HCT116 (cell line): ENCODE measurements at regions not wholly inside any gene's neighbourhood (a gene's known extent, or its start where the extent isn't known, plus 50 kb on each side); places are given as distances from the start of the nearest gene placed in this dataset.

Experiments used
- ATAC-seq: fragments of 200-7000 bp; cut with Tn5 transposase; 2 replicates; pipeline ENCODE4 v1.9.1; 2020; ENCODE audit warnings: mild to moderate bottlenecking, moderate library complexity
- BruUV-seq: library from RNA; stranded (reverse); fragments of 400-500 nt; replicated peaks from 2 replicates; lab custom pipeline; 2021; lab: Mats Ljungman, UMichigan
- CTCF ChIA-PET: fragments of 300-600 bp; sonication (Branson Sonifier 250); formaldehyde crosslinking; loops from one replicate; lab custom pipeline; 2021; ENCODE audit warnings: antibody characterized with exemption; lab: Charles Lee
- POLR2A ChIA-PET: fragments of 300-600, 350-600 bp; sonication (Branson Sonifier 250); formaldehyde crosslinking; loops from one replicate; lab custom pipeline; 2021; ENCODE audit warnings: antibody characterized with exemption; lab: Charles Lee
- RAD21 ChIA-PET, 2 experiments: fragments of 300-600 bp; sonication (Branson Sonifier 250); formaldehyde crosslinking; loops; one replicate each; lab custom pipeline; 2023; ENCODE audit warnings: low total read pairs in 2 of 2; ENCODE audit not compliant: uncharacterized antibody in 2 of 2, unreplicated experiment in 2 of 2, low non-redundant PET in 1 of 2; lab: Charles Lee
- DNase-seq: peaks from one replicate; pipeline ENCODE4 v3.0.0-alpha.2; 2010; ENCODE audit warnings: low read depth, low spot score
- H2AFZ ChIP-seq: fragments of 200-600 bp; shearing (Covaris generic), sonication (generic); 2 replicates; pipeline ENCODE4 v1.6.1; 2017; ENCODE audit warnings: low read depth, mixed run types, mixed read lengths, antibody characterized with exemption, low read length; ENCODE audit not compliant: poor library complexity, severe bottlenecking
- H3K27ac ChIP-seq: 2 replicates; pipeline ENCODE4 v1.5.1; 2012; ENCODE audit warnings: low read depth, low read length
- H3K27me3 ChIP-seq: fragments of 200-600 bp; sonication (generic); 2 replicates; pipeline ENCODE4 v1.6.1; 2016; ENCODE audit warnings: mixed run types, low read length, mixed read lengths; ENCODE audit not compliant: insufficient read depth
- H3K36me3 ChIP-seq, 2 experiments: fragments of 200-500 bp in 1 of 2; fragments of 200-600 bp in 1 of 2; sonication (Bioruptor generic) in 1 of 2; sonication (generic) in 1 of 2; 2 replicates each; pipeline versions ENCODE4 v1.5.1 to v1.6.1; 2014 to 2016; ENCODE audit warnings: low read length in 2 of 2, inconsistent platforms in 1 of 2, mixed read lengths in 1 of 2, mixed run types in 1 of 2; ENCODE audit not compliant: insufficient read depth in 2 of 2, control insufficient read depth in 1 of 2
- H3K4me1 ChIP-seq, 2 experiments: fragments of 200-600 bp in 1 of 2; sonication (generic) in 1 of 2; 2 replicates each; pipeline versions ENCODE4 v1.5.1 to v1.6.1; 2012 to 2017; ENCODE audit warnings: low read length in 2 of 2, inconsistent platforms in 1 of 2, mild to moderate bottlenecking in 1 of 2, mixed read lengths in 1 of 2, mixed run types in 1 of 2, moderate library complexity in 1 of 2; ENCODE audit not compliant: insufficient read depth in 2 of 2, control insufficient read depth in 1 of 2
- H3K4me2 ChIP-seq: fragments of 200-600 bp; sonication (generic); 2 replicates; pipeline ENCODE4 v1.6.1; 2017; ENCODE audit warnings: mixed run types, low read length, mixed read lengths
- H3K4me3 ChIP-seq, 2 experiments: fragments of 200-600 bp in 1 of 2; sonication (generic) in 1 of 2; replicated peaks in 1 of 2; 2 replicates each; pipeline ENCODE4 v1.5.1; 2011 to 2016; ENCODE audit warnings: low read length in 2 of 2, control low read depth in 1 of 2, low read depth in 1 of 2, mild to moderate bottlenecking in 1 of 2, mixed read lengths in 1 of 2, mixed run types in 1 of 2
- H3K79me2 ChIP-seq: fragments of 200-600 bp; sonication (generic); 2 replicates; pipeline ENCODE4 v1.6.1; 2017; ENCODE audit warnings: mild to moderate bottlenecking, mixed run types, low read length, moderate library complexity, mixed read lengths; ENCODE audit not compliant: insufficient read depth
- H3K9ac ChIP-seq: fragments of 200-600 bp; sonication (generic); 2 replicates; pipeline ENCODE4 v1.6.1; 2016; ENCODE audit warnings: low read length, mixed read lengths
- H3K9me2 ChIP-seq: fragments of 200-600 bp; sonication (generic), shearing (Covaris generic); 2 replicates; pipeline ENCODE4 v1.6.1; 2017; ENCODE audit warnings: mixed run types, mild to moderate bottlenecking, moderate library complexity; ENCODE audit not compliant: insufficient read depth
- H3K9me3 ChIP-seq, 2 experiments: fragments of 200-500 bp in 1 of 2; fragments of 200-600 bp in 1 of 2; sonication (Bioruptor generic) in 1 of 2; sonication (generic) in 1 of 2; 2 replicates each; pipeline ENCODE4 v1.6.1; 2014 to 2017; ENCODE audit warnings: low read length in 2 of 2, mixed read lengths in 2 of 2, inconsistent platforms in 1 of 2, low read depth in 1 of 2, mild to moderate bottlenecking in 1 of 2, mixed run types in 1 of 2, moderate library complexity in 1 of 2; ENCODE audit not compliant: control insufficient read depth in 1 of 2, insufficient read depth in 1 of 2
- H4K20me1 ChIP-seq: fragments of 200-600 bp; sonication (generic), shearing (Covaris generic); 2 replicates; pipeline ENCODE4 v1.6.1; 2017; ENCODE audit warnings: mixed run types, mild to moderate bottlenecking, moderate library complexity; ENCODE audit not compliant: insufficient read depth
- CBX3 ChIP-seq: IDR thresholded peaks from 2 replicates; pipeline ENCODE4 v1.6.1; 2012; ENCODE audit warnings: low read depth
- EGR1 ChIP-seq: IDR thresholded peaks from 2 replicates; pipeline ENCODE4 v1.6.1; 2012; ENCODE audit warnings: low read depth
- JUND ChIP-seq: IDR thresholded peaks from 2 replicates; pipeline ENCODE4 v1.6.1; 2012
- POLR2A ChIP-seq: IDR thresholded peaks from 2 replicates; pipeline ENCODE4 v1.7.0; 2011; ENCODE audit warnings: borderline replicate concordance; ENCODE audit not compliant: insufficient read depth, insufficient read length; ENCODE audit errors: extremely low read depth
- POLR2AphosphoS5 ChIP-seq: IDR thresholded peaks from 2 replicates; pipeline ENCODE4 v1.6.1; 2011; ENCODE audit warnings: mild to moderate bottlenecking, low read depth, low read length, moderate library complexity
- RAD21 ChIP-seq: IDR thresholded peaks from 2 replicates; pipeline ENCODE4 v1.6.1; 2012; ENCODE audit warnings: low read depth, mild to moderate bottlenecking
- SIN3A ChIP-seq: IDR thresholded peaks from 2 replicates; pipeline ENCODE4 v1.6.1; 2012; ENCODE audit warnings: low read depth
- SP1 ChIP-seq: IDR thresholded peaks from 2 replicates; pipeline ENCODE4 v1.6.1; 2012; ENCODE audit warnings: low read depth
- SRF ChIP-seq: IDR thresholded peaks from 2 replicates; pipeline ENCODE4 v1.6.1; 2012; ENCODE audit warnings: low read depth
- TCF7L2 ChIP-seq: IDR thresholded peaks from 2 replicates; pipeline ENCODE4 v1.7.0; 2011; ENCODE audit warnings: borderline replicate concordance, inconsistent platforms; ENCODE audit not compliant: insufficient read depth, insufficient read length; ENCODE audit errors: extremely low read depth
- ZFX ChIP-seq: fragments of 450-650 bp; IDR thresholded peaks from 2 replicates; pipeline ENCODE4 v1.6.1; 2017
- ZNF274 ChIP-seq: fragments of 200-500 bp; sonication (Bioruptor generic); IDR thresholded peaks from 2 replicates; pipeline ENCODE4 v1.6.1; 2014; ENCODE audit warnings: mild to moderate bottlenecking, low read depth, low read length, inconsistent platforms
- intact Hi-C: fragments of 100-400 bp; cut with micrococcal nuclease; formaldehyde crosslinking; loops from 2 replicates; pipeline ENCODE4 v1.10.0; 2022
- TF ChIP-seq, protein P1 (sequence below): IDR thresholded peaks from 2 replicates; pipeline ENCODE4 v1.6.1; 2012; ENCODE audit warnings: low read depth

DNA sequence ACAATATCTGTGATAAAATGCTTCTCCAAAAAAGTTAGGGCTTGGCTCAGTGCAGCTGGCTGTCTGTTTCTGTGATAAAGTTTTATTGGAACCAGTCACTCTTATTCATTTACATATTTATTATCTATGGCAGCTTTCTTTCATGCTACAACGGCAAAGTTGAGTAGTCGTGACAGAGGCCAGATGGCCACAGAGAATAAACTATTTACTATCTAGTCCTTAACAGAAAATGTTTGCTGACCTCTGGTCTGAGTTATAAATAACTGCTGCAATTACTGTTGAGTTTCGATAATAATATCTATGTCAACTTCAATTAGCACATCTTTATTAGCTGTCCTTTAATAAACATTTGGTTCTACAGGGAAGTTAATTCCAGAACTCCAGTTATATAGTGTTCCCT is 180.2 kb upstream of the RUNX1 start:
- ATAC-seq (no peak), DNase-seq (no peak)
- H4K20me1 ChIP-seq, result no peaks in the 10 kb centered on the region
- H3K4me3 ChIP-seq, result no peak overlapping the region
- BruUV-seq, result no TSS peak
- H3K4me1 ChIP-seq, result peaks cover 45 to 56% of the 10 kb centered on the region in 2 experiments
- ChIA-PET CTCF (no interaction called here), POLR2A (no interaction called here), RAD21 (no interaction called here)
- TF ChIP-seq RAD21 (no peak), SP1 (no peak), EGR1 (no peak), POLR2AphosphoS5 (no peak), SRF (no peak), CBX3 (no peak)
- TF ChIP-seq, protein P1, sequence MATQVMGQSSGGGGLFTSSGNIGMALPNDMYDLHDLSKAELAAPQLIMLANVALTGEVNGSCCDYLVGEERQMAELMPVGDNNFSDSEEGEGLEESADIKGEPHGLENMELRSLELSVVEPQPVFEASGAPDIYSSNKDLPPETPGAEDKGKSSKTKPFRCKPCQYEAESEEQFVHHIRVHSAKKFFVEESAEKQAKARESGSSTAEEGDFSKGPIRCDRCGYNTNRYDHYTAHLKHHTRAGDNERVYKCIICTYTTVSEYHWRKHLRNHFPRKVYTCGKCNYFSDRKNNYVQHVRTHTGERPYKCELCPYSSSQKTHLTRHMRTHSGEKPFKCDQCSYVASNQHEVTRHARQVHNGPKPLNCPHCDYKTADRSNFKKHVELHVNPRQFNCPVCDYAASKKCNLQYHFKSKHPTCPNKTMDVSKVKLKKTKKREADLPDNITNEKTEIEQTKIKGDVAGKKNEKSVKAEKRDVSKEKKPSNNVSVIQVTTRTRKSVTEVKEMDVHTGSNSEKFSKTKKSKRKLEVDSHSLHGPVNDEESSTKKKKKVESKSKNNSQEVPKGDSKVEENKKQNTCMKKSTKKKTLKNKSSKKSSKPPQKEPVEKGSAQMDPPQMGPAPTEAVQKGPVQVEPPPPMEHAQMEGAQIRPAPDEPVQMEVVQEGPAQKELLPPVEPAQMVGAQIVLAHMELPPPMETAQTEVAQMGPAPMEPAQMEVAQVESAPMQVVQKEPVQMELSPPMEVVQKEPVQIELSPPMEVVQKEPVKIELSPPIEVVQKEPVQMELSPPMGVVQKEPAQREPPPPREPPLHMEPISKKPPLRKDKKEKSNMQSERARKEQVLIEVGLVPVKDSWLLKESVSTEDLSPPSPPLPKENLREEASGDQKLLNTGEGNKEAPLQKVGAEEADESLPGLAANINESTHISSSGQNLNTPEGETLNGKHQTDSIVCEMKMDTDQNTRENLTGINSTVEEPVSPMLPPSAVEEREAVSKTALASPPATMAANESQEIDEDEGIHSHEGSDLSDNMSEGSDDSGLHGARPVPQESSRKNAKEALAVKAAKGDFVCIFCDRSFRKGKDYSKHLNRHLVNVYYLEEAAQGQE, result no peak
- intact Hi-C loops, result no loop called here
- no peaks in the 10 kb centered on the region for H3K79me2 ChIP-seq
- H3K27ac ChIP-seq, result no peak overlapping the region
- H3K4me2 ChIP-seq, result no peak overlapping the region
- no peaks in the 10 kb centered on the region for H3K9me2 ChIP-seq
- H3K9ac ChIP-seq, result no peak overlapping the region
- no peaks in the 10 kb centered on the region for H3K27me3 ChIP-seq
- no peak overlapping the region for H2AFZ ChIP-seq
- H3K9me3 ChIP-seq, result no peaks in the 10 kb centered on the region
- no peaks in the 10 kb centered on the region for H3K36me3 ChIP-seq

DNA sequence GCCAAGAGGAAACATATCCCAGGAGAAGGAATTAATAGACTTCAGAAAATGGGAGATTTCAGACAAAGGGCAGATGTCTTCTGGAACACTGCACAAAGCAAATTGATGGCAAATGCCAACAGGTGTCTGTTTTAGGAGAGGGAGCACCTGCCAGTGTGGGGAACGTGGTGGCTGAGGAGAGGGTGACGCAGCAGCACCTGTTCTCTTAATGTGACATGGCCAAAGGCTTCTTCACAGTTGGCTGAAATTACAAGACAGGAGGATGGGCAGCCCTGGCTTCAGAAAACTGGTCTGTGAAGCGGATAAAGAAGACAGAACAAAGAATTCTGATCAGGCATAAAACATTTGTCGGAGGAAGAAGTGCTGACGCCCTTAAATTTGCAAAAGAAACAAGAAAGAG is 178.7 kb upstream of the RUNX1 start:
- no peak for ATAC-seq
- POLR2A ChIA-PET, result no interaction called here
- intact Hi-C loops, result no loop called here
- H2AFZ ChIP-seq, result no peak overlapping the region
- no peaks in the 10 kb centered on the region for H4K20me1 ChIP-seq
- no peaks in the 10 kb centered on the region for H3K27me3 ChIP-seq
- H3K9me2 ChIP-seq, result no peaks in the 10 kb centered on the region
- no TSS peak for BruUV-seq
- no peak for TF ChIP-seq ZFX
- TF ChIP-seq TCF7L2, result no peak
- TF ChIP-seq SIN3A, result no peak
- no peak for TF ChIP-seq JUND
- TF ChIP-seq, protein P1, result no peak
- TF ChIP-seq CBX3, result no peak
- TF ChIP-seq POLR2A, result no peak
- no peak for TF ChIP-seq RAD21
- TF ChIP-seq ZNF274, result no peak
- CTCF ChIA-PET, result no interaction called here
- no peaks in the 10 kb centered on the region for H3K9me3 ChIP-seq
- no peak overlapping the region for H3K4me3 ChIP-seq
- RAD21 ChIA-PET, result no interaction called here
- H3K36me3 ChIP-seq, result no peaks in the 10 kb centered on the region
- no peak overlapping the region for H3K27ac ChIP-seq
- H3K9ac ChIP-seq, result no peak overlapping the region
- no peak for DNase-seq
- H3K4me1 ChIP-seq, result peaks cover 44 to 57% of the 10 kb centered on the region in 2 experiments
- no peaks in the 10 kb centered on the region for H3K79me2 ChIP-seq
- no peak overlapping the region for H3K4me2 ChIP-seq
